Thyroid gland (tissue), 4 donors: ENCODE measurements at regions not wholly inside any gene's neighbourhood (a gene's known extent, or its start where the extent isn't known, plus 50 kb on each side); places are given as distances from the start of the nearest gene placed in this dataset.

Source experiments
- DNase-seq, 2 donors: peaks; one replicate each; pipeline ENCODE4 v3.0.0-alpha.2; 2019
- H3K27ac ChIP-seq, 3 donors: fragments of 200-600 bp; sonication (generic); 1 replicate in 2 of 3; 2 replicates in 1 of 3; pipeline ENCODE4 v1.5.1; 2016 to 2019; ENCODE audit warnings: mild to moderate bottlenecking in 1 of 3, moderate library complexity in 1 of 3
- H3K27me3 ChIP-seq: fragments of 200-600 bp; sonication (generic); one replicate; pipeline ENCODE4 v1.5.1; 2019
- H3K36me3 ChIP-seq, 2 donors: fragments of 200-600 bp; sonication (generic); one replicate each; pipeline ENCODE4 v1.5.1; 2016 to 2019
- H3K4me1 ChIP-seq, 2 donors: fragments of 200-600 bp; sonication (generic); one replicate each; pipeline ENCODE4 v1.5.1; 2017 to 2019
- H3K4me3 ChIP-seq, 3 donors: fragments of 200-600 bp; sonication (generic); replicated peaks in 1 of 3; 1 replicate in 2 of 3; 2 replicates in 1 of 3; pipeline ENCODE4 v1.5.1; 2016; ENCODE audit warnings: mild to moderate bottlenecking in 1 of 3
- H3K9me3 ChIP-seq: fragments of 200-600 bp; sonication (generic); one replicate; pipeline ENCODE4 v1.5.1; 2017
- CTCF ChIP-seq, 6 experiments: fragments of 200-600 bp in 3 of 6; fragments of 450-650 bp in 3 of 6; sonication (generic) in 3 of 6; IDR thresholded peaks; one replicate each; pipeline ENCODE4 v1.5.1; 2016 to 2019; ENCODE audit warnings: antibody characterized with exemption in 6 of 6, mild to moderate bottlenecking in 2 of 6, inconsistent platforms in 1 of 6, moderate library complexity in 1 of 6
- POLR2A ChIP-seq, 2 donors: fragments of 450-650 bp; IDR thresholded peaks; one replicate each; pipeline ENCODE4 v1.6.1; 2017; ENCODE audit warnings: antibody characterized with exemption in 2 of 2, mild to moderate bottlenecking in 2 of 2, moderate library complexity in 1 of 2
- WGBS, 2 donors: methylation state at CpG; one replicate each; pipeline ENCODE4 v1.1.5; 2017; 5-methylcytosine and 5-hydroxymethylcytosine counted together
- intact Hi-C: fragments of 100-400 bp; cut with DNase I; formaldehyde crosslinking; loops from one replicate; pipeline ENCODE4 v1.15.1; 2023

DNA sequence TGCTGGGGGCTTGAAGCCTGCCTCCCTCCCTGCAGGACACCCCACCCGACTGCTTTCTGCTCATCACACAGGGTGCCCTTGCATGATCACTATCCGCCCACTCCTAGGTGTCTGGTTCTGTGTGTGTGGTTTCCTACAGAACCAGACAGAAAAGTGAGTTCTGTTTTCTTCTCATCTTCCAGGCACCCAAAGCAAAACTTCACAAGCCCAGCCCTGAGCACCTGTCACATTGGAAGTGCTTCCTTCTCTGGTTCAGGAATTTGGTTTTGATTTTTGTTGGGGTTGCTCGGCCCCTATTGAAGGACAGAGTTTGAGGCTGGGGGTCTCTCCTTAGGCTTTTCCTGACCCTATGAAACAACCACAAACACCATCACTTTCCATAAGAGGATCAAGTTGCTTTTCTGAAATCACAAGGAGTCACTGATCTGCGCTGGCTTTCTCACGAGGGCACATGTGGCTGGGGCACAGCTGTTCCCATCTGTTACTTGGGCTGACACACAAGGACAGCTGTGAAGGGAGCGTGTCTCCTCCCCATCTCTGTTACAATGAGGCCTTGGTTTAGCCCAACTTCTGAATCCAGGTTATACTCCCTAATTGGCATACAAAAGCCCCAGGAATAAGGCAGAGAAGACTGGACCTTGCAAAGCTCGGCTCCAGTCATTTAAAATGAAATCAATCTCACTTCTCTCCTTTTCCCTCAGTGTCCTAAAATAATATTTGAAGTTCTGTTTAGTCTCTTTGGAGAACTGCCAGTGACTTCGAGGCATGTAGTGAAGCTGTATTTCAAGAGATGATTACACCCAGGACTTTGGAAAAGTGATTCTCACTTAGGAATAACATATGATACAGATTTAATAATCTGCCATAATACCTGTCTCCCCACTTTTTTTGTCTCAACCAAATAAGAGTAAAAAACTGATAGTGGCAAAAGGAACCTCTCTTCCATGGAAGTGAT lies 213.1 kb upstream of the GAS1 start:
- H3K9me3 ChIP-seq, result no peaks in the 10 kb centered on the region
- H3K27ac ChIP-seq, result peak overlapping the region in 1 of 3 donors; percentile 20
- no peaks in the 10 kb centered on the region for H3K36me3 ChIP-seq
- 67 to 68% methylated on average over 8 of the region's 8 CpGs for WGBS, 2 donors
- peaks cover 11 to 15% of the 10 kb centered on the region in 2 donors for H3K4me1 ChIP-seq
- no peak for TF ChIP-seq CTCF (IDR thresholded peaks at IDR 0.05)
- no peak for TF ChIP-seq POLR2A (IDR thresholded peaks at IDR 0.05)
- intact Hi-C loops, result no loop called here
- no peak overlapping the region for H3K4me3 ChIP-seq
- DNase-seq, result peak in 1 of 2 donors; percentile 20
- no peaks in the 10 kb centered on the region for H3K27me3 ChIP-seq

DNA sequence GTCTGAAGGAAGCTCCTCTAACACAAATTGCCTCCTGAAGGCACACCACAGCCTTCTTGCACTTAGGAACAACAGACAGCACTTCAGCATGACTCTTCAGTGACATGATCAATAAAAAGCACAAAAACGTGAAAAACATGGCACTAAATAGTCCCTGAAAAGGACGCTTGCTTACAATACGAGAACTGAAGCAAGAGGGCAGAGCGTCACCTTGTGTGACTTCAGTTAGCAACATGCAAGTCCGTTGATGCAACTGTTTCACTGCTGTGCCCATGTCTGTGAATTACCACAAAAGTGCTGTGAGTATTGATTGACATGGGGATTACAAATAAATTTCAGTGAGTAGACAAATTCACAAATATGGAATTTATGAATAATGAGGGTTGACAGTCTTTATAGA lies 219.9 kb upstream of the GAS1 start:
- H3K9me3 ChIP-seq, result no peaks in the 10 kb centered on the region
- no peak overlapping the region for H3K4me3 ChIP-seq
- H3K27me3 ChIP-seq, result no peaks in the 10 kb centered on the region
- 87 to 88% methylated on average over 5 of the region's 5 CpGs for WGBS, 2 donors
- H3K4me1 ChIP-seq, result no peaks in the 10 kb centered on the region
- H3K27ac ChIP-seq, result no peak overlapping the region
- no peak for DNase-seq
- H3K36me3 ChIP-seq, result no peaks in the 10 kb centered on the region
- TF ChIP-seq POLR2A (IDR thresholded peaks at IDR 0.05) (no peak), CTCF (IDR thresholded peaks at IDR 0.05) (no peak)
- intact Hi-C loops, result no loop called here

DNA sequence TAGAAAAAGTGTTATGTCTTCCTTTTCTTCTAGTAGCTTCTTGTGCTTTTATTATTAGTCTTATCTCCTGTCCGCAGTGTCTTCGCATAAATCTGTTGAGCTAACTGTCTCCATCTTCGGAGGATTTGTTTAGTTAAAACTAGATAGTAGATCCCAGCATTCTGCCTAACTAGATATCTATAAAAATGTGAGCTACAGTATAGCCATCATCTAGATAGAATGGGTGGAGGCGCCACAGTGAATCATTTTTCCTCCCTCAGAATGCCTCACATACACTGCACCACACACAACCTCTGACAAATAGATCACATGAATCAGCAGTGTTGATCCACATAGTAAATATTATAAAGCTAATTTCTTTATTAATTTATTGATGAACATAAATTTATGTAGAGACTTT lies 220.3 kb upstream of the GAS1 start:
- Histone ChIP-seq H3K4me1 (no peaks in the 10 kb centered on the region), H3K9me3 (no peaks in the 10 kb centered on the region), H3K4me3 (no peak overlapping the region), H3K36me3 (no peaks in the 10 kb centered on the region), H3K27ac (no peak overlapping the region), H3K27me3 (no peaks in the 10 kb centered on the region)
- 96% methylated on average over 4 of the region's 4 CpGs for WGBS, 2 donors
- TF ChIP-seq CTCF (IDR thresholded peaks at IDR 0.05) (no peak), POLR2A (IDR thresholded peaks at IDR 0.05) (no peak)
- no peak for DNase-seq
- intact Hi-C loops, result no loop called here

GRCh38 chr9:87178302-87178701 lies 231.0 kb upstream of the GAS1 start:
- DNase-seq, result no peak
- no peak for TF ChIP-seq CTCF (IDR thresholded peaks at IDR 0.05)
- no peak for TF ChIP-seq POLR2A (IDR thresholded peaks at IDR 0.05)
- H3K9me3 ChIP-seq, result no peaks in the 10 kb centered on the region
- H3K36me3 ChIP-seq, result no peaks in the 10 kb centered on the region
- intact Hi-C loops, result no loop called here
- no peak overlapping the region for H3K27ac ChIP-seq
- no peaks in the 10 kb centered on the region for H3K4me1 ChIP-seq
- H3K27me3 ChIP-seq, result no peaks in the 10 kb centered on the region
- H3K4me3 ChIP-seq, result no peak overlapping the region

GRCh38 chr9:87179553-87180340 lies 232.4 kb upstream of the GAS1 start:
- intact Hi-C loops, result no loop called here
- no peaks in the 10 kb centered on the region for H3K36me3 ChIP-seq
- no peak for DNase-seq
- TF ChIP-seq POLR2A (IDR thresholded peaks at IDR 0.05) (no peak), CTCF (IDR thresholded peaks at IDR 0.05) (no peak)
- H3K4me3 ChIP-seq, result no peak overlapping the region
- H3K27me3 ChIP-seq, result no peaks in the 10 kb centered on the region
- 82 to 87% methylated on average over 7 of the region's 7 CpGs for WGBS, 2 donors
- no peaks in the 10 kb centered on the region for H3K4me1 ChIP-seq
- no peak overlapping the region for H3K27ac ChIP-seq
- H3K9me3 ChIP-seq, result no peaks in the 10 kb centered on the region
